WTC11 (cell line): ENCODE measurements at regions not wholly inside any gene's neighbourhood (a gene's known extent, or its start where the extent isn't known, plus 50 kb on each side); places are given as distances from the start of the nearest gene placed in this dataset.

Source experiments
- ATAC-seq: fragments of 200-7000 bp; cut with Tn5 transposase; 2 replicates; pipeline ENCODE4 v1.10.0; 2021; ENCODE audit warnings: mild to moderate bottlenecking, moderate library complexity
- CTCF ChIA-PET: fragments of 300-600 bp; sonication (Branson Sonifier 250); formaldehyde crosslinking; loops from one replicate; lab custom pipeline; 2021; ENCODE audit warnings: antibody characterized with exemption; lab: Charles Lee
- POLR2A ChIA-PET: fragments of 350-600 bp; sonication (Branson Sonifier 250); formaldehyde crosslinking; loops from one replicate; lab custom pipeline; 2021; ENCODE audit warnings: antibody characterized with exemption; lab: Charles Lee
- DNase-seq: peaks from one replicate; pipeline ENCODE4 v3.0.0; 2021; ENCODE audit warnings: low spot score
- H3K27ac Mint-ChIP-seq: 2 replicates; pipeline ENCODE4 v1.8.0; 2021; ENCODE audit warnings: mixed read lengths
- H3K27me3 Mint-ChIP-seq: 2 replicates; pipeline ENCODE4 v1.8.0; 2021; ENCODE audit warnings: low read depth, mild to moderate bottlenecking, moderate library complexity, mixed read lengths
- H3K36me3 Mint-ChIP-seq: 2 replicates; pipeline ENCODE4 v1.8.0; 2021; ENCODE audit warnings: mixed read lengths
- H3K4me1 Mint-ChIP-seq: 2 replicates; pipeline ENCODE4 v1.8.0; 2022; ENCODE audit warnings: mixed read lengths
- H3K4me3 Mint-ChIP-seq: 2 replicates; pipeline ENCODE4 v1.8.0; 2021; ENCODE audit warnings: mild to moderate bottlenecking, moderate library complexity, mixed read lengths
- H3K9me3 Mint-ChIP-seq: 2 replicates; pipeline ENCODE4 v1.8.0; 2021; ENCODE audit warnings: mixed read lengths
- ERG ChIP-seq: fragments of 250-450 bp; sonication (Bioruptor Pico); IDR thresholded peaks from 2 replicates; pipeline ENCODE4 v1.8.0; 2021; ENCODE audit warnings: mild to moderate bottlenecking
- IRF2 ChIP-seq: sonication (generic); formaldehyde crosslinking; IDR thresholded peaks from 2 replicates; pipeline ENCODE4 v1.8.0; 2022; ENCODE audit warnings: low read depth, missing genetic modification reagents, borderline replicate concordance
- KAT7 ChIP-seq: sonication (generic); formaldehyde crosslinking; IDR thresholded peaks from 2 replicates; pipeline ENCODE4 v1.8.1; 2023; ENCODE audit warnings: missing genetic modification reagents, mild to moderate bottlenecking, borderline replicate concordance
- MYBL2 ChIP-seq: sonication (generic); formaldehyde crosslinking; IDR thresholded peaks from 2 replicates; pipeline ENCODE4 v1.8.1; 2023; ENCODE audit warnings: mild to moderate bottlenecking, moderate library complexity, missing genetic modification reagents
- NR1H2 ChIP-seq: sonication (generic); formaldehyde crosslinking; IDR thresholded peaks from 2 replicates; pipeline ENCODE4 v1.9.0; 2021; ENCODE audit warnings: mild to moderate bottlenecking, moderate library complexity, missing genetic modification reagents
- NR2C2 ChIP-seq: sonication (generic); formaldehyde crosslinking; IDR thresholded peaks from 2 replicates; pipeline ENCODE4 v1.8.0; 2022; ENCODE audit warnings: mild to moderate bottlenecking, missing genetic modification reagents
- NR3C1 ChIP-seq: sonication (generic); formaldehyde crosslinking; conservative IDR thresholded peaks from 2 replicates; pipeline ENCODE4 v1.8.1; 2023; ENCODE audit warnings: low read depth, mild to moderate bottlenecking, missing genetic modification reagents
- OVOL2 ChIP-seq: fragments of 250-450 bp; sonication (Bioruptor Pico); IDR thresholded peaks from 2 replicates; pipeline ENCODE4 v1.9.0; 2021; ENCODE audit warnings: mild to moderate bottlenecking, borderline replicate concordance
- RORB ChIP-seq: fragments of 250-450 bp; sonication (Bioruptor Pico); IDR thresholded peaks from 2 replicates; pipeline ENCODE4 v1.9.0; 2021; ENCODE audit warnings: mild to moderate bottlenecking
- SP1 ChIP-seq: sonication (generic); formaldehyde crosslinking; conservative IDR thresholded peaks from 2 replicates; pipeline ENCODE4 v1.8.1; 2022; ENCODE audit warnings: missing genetic modification reagents
- STAT6 ChIP-seq: sonication (generic); formaldehyde crosslinking; conservative IDR thresholded peaks from 2 replicates; pipeline ENCODE4 v1.8.1; 2023; ENCODE audit warnings: mild to moderate bottlenecking, low read depth, missing genetic modification reagents, moderate library complexity
- TEAD1 ChIP-seq: sonication (generic); formaldehyde crosslinking; IDR thresholded peaks from 2 replicates; pipeline ENCODE4 v1.8.0; 2022; ENCODE audit warnings: mild to moderate bottlenecking, missing genetic modification reagents
- ZNF232 ChIP-seq: sonication (generic); formaldehyde crosslinking; IDR thresholded peaks from 2 replicates; pipeline ENCODE4 v1.8.0; 2022; ENCODE audit warnings: mild to moderate bottlenecking, missing genetic modification reagents
- ZNF671 ChIP-seq: fragments of 250-450 bp; sonication (Bioruptor Pico); IDR thresholded peaks from 2 replicates; pipeline ENCODE4 v1.8.0; 2021; ENCODE audit warnings: mild to moderate bottlenecking
- TF ChIP-seq, protein P1 (sequence below): sonication (generic); formaldehyde crosslinking; IDR thresholded peaks from 2 replicates; pipeline ENCODE4 v1.8.0; 2022; ENCODE audit warnings: mild to moderate bottlenecking, missing genetic modification reagents
- TF ChIP-seq, protein P2 (sequence below): sonication (generic); formaldehyde crosslinking; IDR thresholded peaks from 2 replicates; pipeline ENCODE4 v1.8.1; 2022; ENCODE audit warnings: mild to moderate bottlenecking, moderate library complexity, missing genetic modification reagents
- TF ChIP-seq, protein P3 (sequence below): sonication (generic); formaldehyde crosslinking; IDR thresholded peaks from 2 replicates; pipeline ENCODE4 v1.8.1; 2022; ENCODE audit warnings: low read depth, missing genetic modification reagents, borderline replicate concordance
- TF ChIP-seq, protein P4 (sequence below): sonication (generic); formaldehyde crosslinking; IDR thresholded peaks from 2 replicates; pipeline ENCODE4 v1.8.0; 2022; ENCODE audit warnings: missing genetic modification reagents
- TF ChIP-seq, protein P5 (sequence below): sonication (generic); formaldehyde crosslinking; IDR thresholded peaks from 2 replicates; pipeline ENCODE4 v1.8.0; 2022; ENCODE audit warnings: mild to moderate bottlenecking, missing genetic modification reagents
- TF ChIP-seq, protein P6 (sequence below): sonication (generic); formaldehyde crosslinking; IDR thresholded peaks from 2 replicates; pipeline ENCODE4 v1.8.0; 2023; ENCODE audit warnings: mild to moderate bottlenecking, missing genetic modification reagents

DNA sequence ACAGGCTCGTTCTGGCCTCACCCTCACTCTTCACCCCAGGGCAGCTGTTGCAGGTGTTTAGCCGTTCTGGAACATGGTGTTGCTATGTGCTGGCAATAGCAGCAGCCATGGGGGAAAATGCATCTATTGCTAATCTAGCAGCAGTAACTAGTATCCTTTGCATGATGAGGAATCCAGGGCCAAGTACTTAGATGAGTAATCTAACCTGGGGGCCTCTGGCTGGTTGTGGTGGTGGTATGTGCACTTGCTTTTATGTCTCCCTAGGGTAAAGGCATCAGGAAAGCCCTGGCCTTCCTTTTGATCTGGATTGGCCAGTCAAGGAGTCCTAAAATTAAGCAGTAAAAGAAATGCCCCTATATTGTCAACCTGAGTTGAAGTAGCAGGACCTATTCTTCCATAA, 594.5 kb upstream of the MAP3K7 start (continued):
- TF ChIP-seq, protein P1, sequence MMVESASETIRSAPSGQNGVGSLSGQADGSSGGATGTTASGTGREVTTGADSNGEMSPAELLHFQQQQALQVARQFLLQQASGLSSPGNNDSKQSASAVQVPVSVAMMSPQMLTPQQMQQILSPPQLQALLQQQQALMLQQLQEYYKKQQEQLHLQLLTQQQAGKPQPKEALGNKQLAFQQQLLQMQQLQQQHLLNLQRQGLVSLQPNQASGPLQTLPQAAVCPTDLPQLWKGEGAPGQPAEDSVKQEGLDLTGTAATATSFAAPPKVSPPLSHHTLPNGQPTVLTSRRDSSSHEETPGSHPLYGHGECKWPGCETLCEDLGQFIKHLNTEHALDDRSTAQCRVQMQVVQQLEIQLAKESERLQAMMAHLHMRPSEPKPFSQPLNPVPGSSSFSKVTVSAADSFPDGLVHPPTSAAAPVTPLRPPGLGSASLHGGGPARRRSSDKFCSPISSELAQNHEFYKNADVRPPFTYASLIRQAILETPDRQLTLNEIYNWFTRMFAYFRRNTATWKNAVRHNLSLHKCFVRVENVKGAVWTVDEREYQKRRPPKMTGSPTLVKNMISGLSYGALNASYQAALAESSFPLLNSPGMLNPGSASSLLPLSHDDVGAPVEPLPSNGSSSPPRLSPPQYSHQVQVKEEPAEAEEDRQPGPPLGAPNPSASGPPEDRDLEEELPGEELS (CRISPR knock-in tag), result no peak
- TF ChIP-seq NR3C1 (CRISPR knock-in tag) (no peak), SP1 (CRISPR knock-in tag) (no peak), ERG (no peak)

DNA sequence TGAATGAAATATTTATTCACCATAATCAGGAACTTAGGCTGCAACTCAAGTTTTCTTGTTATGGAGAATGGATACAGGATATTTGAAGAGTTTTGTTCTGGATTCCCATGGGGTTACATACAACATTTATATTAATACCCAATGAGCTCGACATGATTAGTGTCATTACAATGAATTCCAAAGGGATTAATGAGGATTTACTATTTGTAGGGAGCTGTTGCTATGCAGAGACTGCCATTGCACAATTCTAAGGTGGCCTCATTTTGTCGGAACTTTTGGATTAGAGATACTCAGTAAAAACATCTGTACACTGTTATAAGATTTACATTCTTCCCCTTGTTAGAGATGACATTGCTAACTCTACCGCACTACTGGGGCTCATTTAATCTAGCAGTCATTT, 586.8 kb upstream of the MAP3K7 start:
- Mint-ChIP-seq H3K9me3 (no peaks in the 10 kb centered on the region), H3K4me1 (peaks cover 64% of the 10 kb centered on the region), H3K4me3 (no peak overlapping the region), H3K27ac (no peak overlapping the region), H3K27me3 (no peaks in the 10 kb centered on the region), H3K36me3 (no peaks in the 10 kb centered on the region)
- ChIA-PET POLR2A (no interaction called here), CTCF (no interaction called here)
- ATAC-seq (no peak), DNase-seq (no peak)
- no peak for TF ChIP-seq STAT6 (CRISPR knock-in tag)
- TF ChIP-seq MYBL2, result no peak
- TF ChIP-seq ERG, result no peak
- no peak for TF ChIP-seq ZNF671 (CRISPR knock-in tag)
- TF ChIP-seq, protein P2, sequence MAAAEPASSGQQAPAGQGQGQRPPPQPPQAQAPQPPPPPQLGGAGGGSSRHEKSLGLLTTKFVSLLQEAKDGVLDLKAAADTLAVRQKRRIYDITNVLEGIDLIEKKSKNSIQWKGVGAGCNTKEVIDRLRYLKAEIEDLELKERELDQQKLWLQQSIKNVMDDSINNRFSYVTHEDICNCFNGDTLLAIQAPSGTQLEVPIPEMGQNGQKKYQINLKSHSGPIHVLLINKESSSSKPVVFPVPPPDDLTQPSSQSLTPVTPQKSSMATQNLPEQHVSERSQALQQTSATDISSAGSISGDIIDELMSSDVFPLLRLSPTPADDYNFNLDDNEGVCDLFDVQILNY (CRISPR knock-in tag), result no peak
- TF ChIP-seq ZNF232 (CRISPR knock-in tag), result no peak
- TF ChIP-seq, protein P3, sequence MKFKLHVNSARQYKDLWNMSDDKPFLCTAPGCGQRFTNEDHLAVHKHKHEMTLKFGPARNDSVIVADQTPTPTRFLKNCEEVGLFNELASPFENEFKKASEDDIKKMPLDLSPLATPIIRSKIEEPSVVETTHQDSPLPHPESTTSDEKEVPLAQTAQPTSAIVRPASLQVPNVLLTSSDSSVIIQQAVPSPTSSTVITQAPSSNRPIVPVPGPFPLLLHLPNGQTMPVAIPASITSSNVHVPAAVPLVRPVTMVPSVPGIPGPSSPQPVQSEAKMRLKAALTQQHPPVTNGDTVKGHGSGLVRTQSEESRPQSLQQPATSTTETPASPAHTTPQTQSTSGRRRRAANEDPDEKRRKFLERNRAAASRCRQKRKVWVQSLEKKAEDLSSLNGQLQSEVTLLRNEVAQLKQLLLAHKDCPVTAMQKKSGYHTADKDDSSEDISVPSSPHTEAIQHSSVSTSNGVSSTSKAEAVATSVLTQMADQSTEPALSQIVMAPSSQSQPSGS, result no peak
- TF ChIP-seq IRF2 (CRISPR knock-in tag), result no peak
- TF ChIP-seq, protein P4, sequence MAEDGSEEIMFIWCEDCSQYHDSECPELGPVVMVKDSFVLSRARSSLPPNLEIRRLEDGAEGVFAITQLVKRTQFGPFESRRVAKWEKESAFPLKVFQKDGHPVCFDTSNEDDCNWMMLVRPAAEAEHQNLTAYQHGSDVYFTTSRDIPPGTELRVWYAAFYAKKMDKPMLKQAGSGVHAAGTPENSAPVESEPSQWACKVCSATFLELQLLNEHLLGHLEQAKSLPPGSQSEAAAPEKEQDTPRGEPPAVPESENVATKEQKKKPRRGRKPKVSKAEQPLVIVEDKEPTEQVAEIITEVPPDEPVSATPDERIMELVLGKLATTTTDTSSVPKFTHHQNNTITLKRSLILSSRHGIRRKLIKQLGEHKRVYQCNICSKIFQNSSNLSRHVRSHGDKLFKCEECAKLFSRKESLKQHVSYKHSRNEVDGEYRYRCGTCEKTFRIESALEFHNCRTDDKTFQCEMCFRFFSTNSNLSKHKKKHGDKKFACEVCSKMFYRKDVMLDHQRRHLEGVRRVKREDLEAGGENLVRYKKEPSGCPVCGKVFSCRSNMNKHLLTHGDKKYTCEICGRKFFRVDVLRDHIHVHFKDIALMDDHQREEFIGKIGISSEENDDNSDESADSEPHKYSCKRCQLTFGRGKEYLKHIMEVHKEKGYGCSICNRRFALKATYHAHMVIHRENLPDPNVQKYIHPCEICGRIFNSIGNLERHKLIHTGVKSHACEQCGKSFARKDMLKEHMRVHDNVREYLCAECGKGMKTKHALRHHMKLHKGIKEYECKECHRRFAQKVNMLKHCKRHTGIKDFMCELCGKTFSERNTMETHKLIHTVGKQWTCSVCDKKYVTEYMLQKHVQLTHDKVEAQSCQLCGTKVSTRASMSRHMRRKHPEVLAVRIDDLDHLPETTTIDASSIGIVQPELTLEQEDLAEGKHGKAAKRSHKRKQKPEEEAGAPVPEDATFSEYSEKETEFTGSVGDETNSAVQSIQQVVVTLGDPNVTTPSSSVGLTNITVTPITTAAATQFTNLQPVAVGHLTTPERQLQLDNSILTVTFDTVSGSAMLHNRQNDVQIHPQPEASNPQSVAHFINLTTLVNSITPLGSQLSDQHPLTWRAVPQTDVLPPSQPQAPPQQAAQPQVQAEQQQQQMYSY (CRISPR knock-in tag), result no peak
- no peak for TF ChIP-seq RORB (CRISPR knock-in tag)
- TF ChIP-seq OVOL2, result no peak
- TF ChIP-seq KAT7 (CRISPR knock-in tag), result no peak
- no peak for TF ChIP-seq NR1H2 (CRISPR knock-in tag)
- TF ChIP-seq, protein P5, sequence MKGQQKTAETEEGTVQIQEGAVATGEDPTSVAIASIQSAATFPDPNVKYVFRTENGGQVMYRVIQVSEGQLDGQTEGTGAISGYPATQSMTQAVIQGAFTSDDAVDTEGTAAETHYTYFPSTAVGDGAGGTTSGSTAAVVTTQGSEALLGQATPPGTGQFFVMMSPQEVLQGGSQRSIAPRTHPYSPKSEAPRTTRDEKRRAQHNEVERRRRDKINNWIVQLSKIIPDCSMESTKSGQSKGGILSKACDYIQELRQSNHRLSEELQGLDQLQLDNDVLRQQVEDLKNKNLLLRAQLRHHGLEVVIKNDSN (CRISPR knock-in tag), result no peak
- TF ChIP-seq NR2C2 (CRISPR knock-in tag), result no peak
- no peak for TF ChIP-seq TEAD1
- TF ChIP-seq, protein P6, sequence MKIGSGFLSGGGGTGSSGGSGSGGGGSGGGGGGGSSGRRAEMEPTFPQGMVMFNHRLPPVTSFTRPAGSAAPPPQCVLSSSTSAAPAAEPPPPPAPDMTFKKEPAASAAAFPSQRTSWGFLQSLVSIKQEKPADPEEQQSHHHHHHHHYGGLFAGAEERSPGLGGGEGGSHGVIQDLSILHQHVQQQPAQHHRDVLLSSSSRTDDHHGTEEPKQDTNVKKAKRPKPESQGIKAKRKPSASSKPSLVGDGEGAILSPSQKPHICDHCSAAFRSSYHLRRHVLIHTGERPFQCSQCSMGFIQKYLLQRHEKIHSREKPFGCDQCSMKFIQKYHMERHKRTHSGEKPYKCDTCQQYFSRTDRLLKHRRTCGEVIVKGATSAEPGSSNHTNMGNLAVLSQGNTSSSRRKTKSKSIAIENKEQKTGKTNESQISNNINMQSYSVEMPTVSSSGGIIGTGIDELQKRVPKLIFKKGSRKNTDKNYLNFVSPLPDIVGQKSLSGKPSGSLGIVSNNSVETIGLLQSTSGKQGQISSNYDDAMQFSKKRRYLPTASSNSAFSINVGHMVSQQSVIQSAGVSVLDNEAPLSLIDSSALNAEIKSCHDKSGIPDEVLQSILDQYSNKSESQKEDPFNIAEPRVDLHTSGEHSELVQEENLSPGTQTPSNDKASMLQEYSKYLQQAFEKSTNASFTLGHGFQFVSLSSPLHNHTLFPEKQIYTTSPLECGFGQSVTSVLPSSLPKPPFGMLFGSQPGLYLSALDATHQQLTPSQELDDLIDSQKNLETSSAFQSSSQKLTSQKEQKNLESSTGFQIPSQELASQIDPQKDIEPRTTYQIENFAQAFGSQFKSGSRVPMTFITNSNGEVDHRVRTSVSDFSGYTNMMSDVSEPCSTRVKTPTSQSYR (CRISPR knock-in tag), result no peak
